Choroid plexus epithelial cell (primary cell): ENCODE measurements at regions not wholly inside any gene's neighbourhood (a gene's known extent, or its start where the extent isn't known, plus 50 kb on each side); places are given as distances from the start of the nearest gene placed in this dataset.
A peak's percentile ranks its signal among the peaks of the same experiment; 100 is the strongest.

Source experiments
- DNase-seq: peaks from one replicate; pipeline ENCODE4 v3.0.0-alpha.2; 2010; ENCODE audit warnings: low read depth
- H3K4me3 ChIP-seq: 2 replicates; pipeline ENCODE4 v1.5.1; 2011; ENCODE audit warnings: low read depth, mild to moderate bottlenecking, control low read depth, low read length, moderate library complexity
- TF ChIP-seq, protein P1 (sequence below): conservative IDR thresholded peaks from 2 replicates; pipeline ENCODE4 v1.5.1; 2011; ENCODE audit warnings: low read depth, mild to moderate bottlenecking, control low read depth, inconsistent platforms, low read length, moderate library complexity

DNA sequence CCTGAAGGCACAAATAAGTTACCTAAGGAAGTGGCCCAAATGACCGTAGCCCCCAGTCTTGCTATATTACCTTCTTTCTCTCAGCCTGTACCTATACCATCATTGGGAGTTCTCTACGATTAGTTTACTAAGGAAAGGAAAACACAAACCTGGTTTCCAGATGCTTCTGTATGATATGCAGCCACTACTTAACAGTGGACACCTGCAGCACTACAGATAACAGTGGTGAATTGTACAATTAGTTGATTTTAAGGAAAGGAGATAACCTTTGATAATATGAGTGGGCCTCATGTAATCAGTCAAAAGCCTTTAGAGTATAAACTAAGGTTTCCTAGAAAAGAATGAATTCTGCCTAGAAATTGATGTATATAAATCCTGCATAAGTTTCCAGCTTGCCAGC lies 1157.4 kb downstream of the KCNT2 start:
- DNase-seq: no peak
- TF ChIP-seq, protein P1, sequence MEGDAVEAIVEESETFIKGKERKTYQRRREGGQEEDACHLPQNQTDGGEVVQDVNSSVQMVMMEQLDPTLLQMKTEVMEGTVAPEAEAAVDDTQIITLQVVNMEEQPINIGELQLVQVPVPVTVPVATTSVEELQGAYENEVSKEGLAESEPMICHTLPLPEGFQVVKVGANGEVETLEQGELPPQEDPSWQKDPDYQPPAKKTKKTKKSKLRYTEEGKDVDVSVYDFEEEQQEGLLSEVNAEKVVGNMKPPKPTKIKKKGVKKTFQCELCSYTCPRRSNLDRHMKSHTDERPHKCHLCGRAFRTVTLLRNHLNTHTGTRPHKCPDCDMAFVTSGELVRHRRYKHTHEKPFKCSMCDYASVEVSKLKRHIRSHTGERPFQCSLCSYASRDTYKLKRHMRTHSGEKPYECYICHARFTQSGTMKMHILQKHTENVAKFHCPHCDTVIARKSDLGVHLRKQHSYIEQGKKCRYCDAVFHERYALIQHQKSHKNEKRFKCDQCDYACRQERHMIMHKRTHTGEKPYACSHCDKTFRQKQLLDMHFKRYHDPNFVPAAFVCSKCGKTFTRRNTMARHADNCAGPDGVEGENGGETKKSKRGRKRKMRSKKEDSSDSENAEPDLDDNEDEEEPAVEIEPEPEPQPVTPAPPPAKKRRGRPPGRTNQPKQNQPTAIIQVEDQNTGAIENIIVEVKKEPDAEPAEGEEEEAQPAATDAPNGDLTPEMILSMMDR: no peak
- H3K4me3 ChIP-seq: no peak overlapping the region

DNA sequence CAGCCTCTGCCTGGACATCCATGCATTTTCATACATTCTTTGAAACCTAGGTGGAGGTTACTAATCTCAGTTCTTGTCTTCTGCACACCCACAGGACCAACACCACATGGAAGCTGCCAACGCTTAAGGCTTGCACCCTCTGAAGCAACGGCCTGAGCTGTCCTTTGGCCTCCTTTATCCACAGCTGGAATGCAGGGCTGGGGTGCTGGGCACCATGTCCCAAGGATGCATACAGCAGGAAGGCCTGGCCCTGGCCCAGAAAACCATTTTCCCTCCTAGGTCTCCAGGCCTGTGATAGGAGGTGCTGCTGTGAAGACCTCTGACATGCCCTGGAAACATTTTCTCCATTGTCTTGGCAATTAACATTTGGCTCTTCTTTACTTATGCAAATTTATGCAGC lies 1168.6 kb downstream of the KCNT2 start:
- no peak overlapping the region for H3K4me3 ChIP-seq
- TF ChIP-seq, protein P1: no peak
- DNase-seq: no peak

DNA sequence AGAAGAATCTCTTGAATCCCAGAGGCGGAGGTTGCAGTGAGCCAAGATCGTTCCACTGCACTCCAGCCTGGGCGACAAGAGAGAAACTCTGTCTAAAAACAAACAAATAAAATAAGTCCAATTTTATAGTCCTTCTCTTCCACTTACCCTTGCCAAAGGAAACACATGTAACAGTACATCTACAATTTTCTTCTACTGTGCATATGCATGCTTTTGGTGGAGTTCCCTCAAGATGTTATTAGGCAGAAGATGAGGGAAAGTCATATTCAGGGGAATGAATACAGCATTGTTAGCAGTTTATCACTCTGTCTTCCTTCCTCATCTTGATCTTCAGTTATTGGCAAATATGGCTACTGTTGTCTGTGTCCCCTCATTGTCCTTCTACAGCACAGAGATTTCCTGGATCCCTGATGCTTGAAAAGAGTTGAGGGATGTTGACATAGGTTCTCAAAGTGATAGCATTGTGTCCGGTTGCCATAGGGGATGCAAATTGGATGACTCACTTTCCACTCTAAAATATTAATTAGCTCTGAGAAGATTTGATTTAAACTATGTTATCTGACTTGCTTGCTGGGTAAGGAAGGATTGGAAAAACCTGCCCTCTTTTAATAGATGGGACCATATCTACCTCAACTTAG lies 1173.6 kb downstream of the KCNT2 start:
- DNase-seq: no peak
- no peak overlapping the region for H3K4me3 ChIP-seq
- TF ChIP-seq, protein P1: no peak

DNA sequence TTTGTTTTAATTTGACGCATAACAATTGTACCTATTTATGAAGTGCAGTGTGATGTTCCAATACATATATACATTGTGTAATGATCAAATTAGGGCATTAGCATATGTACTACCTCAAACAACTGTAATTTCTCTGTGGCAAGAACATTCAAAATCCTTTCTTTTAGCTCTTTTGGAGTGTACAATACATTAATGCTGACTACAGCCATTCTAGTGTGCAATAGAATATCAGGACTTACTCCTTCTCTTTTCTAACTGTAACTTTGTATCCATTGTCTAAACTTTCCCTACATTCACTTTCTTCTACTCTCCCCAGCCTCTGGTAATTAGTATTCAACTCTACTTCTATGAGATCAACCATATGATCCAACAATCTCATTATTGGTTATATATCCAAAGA lies 1177.4 kb downstream of the KCNT2 start:
- H3K4me3 ChIP-seq: no peak overlapping the region
- TF ChIP-seq, protein P1: no peak
- no peak for DNase-seq

DNA sequence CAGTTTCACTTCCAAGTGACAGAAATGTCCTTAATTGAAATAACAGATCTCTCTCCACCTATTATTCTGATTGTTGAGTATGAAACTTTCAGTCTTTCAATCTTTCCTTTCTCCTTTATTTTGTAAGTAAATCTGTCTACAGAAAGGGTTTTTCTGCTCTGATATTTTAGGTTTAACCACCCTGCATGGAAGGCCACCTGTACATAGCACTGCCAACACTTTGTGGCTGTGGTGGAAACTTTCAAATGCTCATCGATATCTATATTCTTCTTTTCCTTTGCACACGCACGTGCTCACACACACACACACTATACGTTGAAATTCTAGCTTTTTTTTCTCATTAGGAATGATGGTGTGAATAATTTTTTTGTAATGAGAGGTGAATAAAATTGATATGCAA lies 1179.3 kb downstream of the KCNT2 start:
- DNase-seq: no peak
- H3K4me3 ChIP-seq: no peak overlapping the region
- TF ChIP-seq, protein P1: no peak

DNA sequence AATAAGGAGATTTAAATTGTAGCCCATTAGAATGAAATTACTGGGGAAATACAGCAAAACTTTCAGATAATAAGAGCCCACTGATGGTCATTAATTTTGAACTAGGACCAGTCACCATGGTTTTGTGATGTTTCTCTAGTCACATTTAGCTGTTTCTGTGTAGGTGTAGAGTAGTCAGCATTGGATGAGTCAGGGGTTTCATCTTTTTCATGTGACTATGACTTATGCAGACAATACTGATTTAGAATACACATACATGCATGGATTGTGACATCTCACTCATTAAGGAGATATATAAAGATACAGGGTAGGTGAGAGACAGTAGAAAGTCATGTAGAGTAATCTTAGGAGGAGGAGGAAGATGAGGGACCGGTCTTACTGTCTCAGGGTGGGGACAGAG lies 1192.7 kb downstream of the KCNT2 start:
- H3K4me3 ChIP-seq: no peak overlapping the region
- TF ChIP-seq, protein P1: no peak
- DNase-seq: peak; percentile 0

DNA sequence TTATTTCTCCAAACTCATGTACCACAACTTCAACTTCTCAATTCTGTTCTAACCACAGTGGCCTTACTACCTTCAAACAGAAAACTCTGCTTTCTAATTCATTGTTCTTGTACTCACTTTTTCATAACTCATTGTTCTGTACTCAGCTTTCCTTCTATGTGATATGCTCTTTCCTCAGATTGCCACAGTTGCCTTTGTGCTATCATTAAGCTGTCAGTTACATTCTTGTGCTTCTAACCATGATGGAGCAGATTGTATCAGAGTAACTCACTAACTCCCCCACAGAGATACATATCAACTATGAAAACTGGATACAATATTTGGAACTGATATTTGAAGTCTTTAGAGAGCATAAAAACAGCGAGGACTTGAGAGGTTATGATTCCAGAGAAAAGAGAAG lies 1213.7 kb downstream of the KCNT2 start:
- H3K4me3 ChIP-seq: no peak overlapping the region
- no peak for DNase-seq
- TF ChIP-seq, protein P1: no peak
